ENCODE measurements at regions not wholly inside any gene's neighbourhood (a gene's known extent, or its start where the extent isn't known, plus 50 kb on each side); places are given as distances from the start of the nearest gene placed in this dataset.

DNA sequence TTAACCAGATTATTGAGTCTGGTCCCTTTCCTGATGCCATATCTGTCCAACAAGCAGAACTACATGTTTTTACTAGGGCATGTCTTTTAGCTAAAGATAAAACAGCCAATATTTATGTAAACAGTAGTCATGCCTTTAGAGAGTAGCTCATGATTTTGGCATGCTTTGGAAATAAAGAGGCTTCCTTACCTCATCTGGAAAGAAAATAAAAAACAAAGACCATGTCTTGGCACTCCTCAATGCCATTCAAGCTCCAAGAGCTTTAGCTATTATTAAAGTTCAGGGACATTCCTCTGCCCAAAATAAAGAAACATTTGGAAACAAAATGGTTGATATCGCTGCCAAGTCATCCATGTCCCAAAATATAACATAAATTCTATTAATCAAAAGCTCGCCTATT is 202.4 kb downstream of the URB2 start:
- no peak for FAIRE-seq

DNA sequence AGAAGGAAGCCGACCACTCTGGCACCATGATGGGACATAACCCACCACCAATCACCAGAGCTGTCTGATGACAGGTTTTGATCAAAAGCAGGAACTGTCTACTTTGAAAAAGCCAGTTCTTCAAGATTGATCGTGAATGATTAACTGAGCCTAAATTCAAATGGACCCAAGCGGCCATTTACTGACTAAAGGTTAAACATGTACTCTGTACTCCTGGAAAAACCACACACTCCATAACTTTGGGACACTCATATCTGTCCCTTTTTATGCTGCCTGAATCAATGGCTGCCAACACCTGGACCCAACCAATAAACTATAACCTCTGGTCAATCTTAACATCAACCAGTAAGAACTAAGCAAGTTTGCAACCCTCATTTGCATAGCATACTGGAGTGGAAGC is 206.6 kb downstream of the URB2 start:
- no peak for FAIRE-seq

DNA sequence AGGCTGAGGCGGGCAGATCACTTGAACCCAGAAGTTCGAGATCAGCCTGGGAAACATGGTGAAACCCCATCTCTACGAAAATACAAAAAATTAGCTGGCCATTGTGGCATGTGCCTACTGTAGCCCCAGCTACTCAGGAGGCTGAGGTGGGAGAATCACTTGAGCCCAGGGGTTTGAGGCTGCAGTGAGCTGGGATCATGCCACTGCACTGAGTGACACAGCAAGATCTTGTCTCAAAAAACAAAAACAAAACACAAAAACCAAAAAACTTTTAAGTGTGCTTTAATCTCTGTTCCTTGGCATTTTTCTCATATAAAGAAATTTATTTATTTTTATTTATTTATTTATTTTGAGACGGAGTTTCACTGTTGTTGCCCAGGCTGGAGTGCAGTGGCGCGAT is 208.2 kb downstream of the URB2 start:
- no peak for FAIRE-seq

DNA sequence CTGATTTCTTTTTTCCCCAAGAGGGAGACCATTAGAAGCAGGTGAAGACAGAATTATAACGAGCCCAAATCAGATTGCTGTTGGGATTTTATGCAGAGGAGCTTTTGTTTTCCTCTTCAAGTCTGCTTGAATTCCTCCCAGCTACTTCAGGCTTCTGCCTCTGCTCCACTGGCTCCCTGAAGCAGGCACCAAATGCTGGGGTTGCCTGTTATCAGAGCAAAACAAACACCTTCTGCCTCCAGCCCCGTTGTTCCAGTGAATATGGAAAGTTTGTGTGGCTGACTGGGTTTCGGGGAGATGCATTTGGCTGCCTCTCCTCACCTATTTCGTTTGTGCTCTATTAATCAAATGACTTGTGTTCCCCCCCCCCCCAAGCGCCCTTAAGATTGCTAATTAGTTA is 209.2 kb downstream of the URB2 start:
- no peak for FAIRE-seq

DNA sequence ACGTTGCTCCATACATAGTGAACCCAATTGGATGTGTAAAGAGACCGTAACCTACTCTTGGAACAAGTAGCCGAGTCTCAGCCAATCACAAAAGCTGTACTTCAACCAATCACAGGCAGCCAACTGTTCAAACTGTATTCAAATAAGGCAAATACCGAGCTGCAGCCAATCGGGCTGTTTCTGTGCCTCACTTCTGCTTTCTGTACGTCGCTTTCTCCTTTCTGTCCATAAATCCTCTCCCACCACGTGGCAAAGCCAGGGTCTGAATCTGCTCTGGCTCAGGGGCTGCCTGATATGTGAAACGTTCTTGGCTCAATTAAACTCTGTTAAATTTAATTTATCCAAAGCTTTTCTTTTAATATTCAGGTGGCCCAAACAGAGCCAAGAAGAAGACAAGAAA is 210.3 kb downstream of the URB2 start:
- no peak for FAIRE-seq

DNA sequence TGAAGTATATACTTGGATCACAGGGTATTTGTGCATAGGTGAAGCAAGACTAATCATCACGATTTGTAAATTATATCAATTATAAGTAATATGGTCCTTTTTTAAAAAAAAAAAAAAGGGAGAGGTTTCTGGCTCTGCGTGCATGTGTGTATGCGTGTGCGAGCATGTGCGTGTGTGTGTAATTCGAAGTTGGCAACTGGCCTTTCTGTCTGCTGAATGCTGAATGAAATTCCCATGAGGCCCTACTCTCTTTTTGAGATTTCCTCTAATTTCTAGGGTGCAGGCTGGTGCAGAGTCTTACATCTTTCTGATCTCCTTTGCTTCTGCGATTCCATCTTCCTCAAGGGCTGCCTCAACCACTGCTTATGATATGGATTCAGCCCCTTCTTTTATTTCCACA is 212.2 kb downstream of the URB2 start:
- no peak for FAIRE-seq

DNA sequence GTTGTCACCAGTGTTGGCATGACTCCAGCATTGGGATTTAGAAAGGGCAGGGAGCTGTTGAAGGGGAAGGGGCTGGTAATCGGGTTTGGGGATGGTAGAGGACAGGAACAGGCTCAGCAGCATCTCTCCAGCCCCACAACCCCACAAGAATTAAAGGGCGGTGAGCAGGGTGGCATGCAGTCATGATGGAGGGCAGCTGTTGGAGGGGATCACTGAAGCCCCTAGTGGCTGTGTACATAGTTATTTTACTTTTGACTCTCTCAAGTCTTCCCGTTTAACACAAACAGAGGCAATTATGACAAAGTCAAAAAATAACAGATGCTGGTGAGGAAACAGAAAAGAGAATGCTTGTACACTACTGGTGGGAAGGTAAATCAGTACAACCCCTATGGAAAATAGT is 213.8 kb downstream of the URB2 start:
- no peak for FAIRE-seq

DNA sequence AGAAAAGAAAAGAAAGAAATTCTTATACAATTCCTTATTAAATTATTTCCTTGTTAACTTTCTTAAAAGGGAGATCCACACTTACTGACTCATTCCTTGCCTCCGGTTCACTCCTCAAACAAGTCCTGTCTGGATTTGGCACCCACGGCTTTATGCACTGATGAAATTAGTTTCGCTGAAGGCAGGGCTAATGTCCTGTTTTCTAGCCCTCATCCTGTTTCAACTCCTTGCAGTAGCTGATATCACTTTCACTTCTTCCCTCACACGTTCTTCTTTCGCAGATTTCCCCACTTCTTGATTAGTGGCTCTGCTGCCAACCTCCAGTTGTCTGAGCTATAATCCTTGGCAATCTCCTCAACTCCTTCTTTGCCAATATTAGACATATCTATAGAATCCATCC is 215.2 kb downstream of the URB2 start:
- FAIRE-seq: no peak

DNA sequence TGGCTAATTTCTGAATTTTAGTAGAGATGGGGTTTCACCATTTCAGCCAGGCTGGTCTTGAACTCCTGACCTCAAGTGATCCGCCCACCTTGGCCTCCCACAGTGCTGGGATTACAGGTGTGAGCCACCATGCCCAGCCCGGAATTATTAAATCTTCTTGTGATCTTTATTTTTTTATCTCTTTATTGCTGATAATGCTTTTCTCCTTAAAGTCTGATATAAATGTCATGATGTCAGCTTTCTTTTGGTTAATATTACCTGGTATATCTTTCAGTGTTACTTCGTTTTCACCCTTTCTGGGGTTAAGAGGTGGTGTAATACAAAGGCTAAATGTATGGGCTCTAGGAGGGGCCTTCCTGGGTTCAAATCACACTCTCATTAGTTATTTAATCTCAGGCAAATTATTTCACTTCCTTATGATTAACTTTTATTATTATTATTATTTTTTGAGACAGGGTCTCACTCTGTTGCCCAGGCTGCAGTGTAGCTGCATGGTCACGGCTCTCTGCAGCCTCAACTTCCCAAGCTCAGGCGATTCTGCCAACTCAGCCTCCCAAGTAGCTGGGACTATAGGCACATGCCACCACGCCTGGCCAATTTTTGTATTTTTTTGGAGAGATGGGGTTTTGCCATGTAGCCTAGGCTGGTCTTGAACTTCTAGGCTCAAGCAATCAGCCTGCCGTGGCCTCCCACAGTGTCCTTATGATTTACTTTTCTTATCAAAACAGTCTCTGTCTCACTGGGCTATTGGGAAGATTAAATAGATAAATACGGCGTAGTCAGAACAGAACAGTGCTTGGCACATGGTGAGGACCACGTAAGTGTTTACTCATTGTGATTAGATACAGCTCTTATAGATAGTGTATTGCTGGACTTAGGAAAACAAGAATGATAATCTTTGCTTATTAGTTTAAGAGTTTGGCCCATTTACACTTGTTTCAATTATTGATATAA is 216.5 kb downstream of the URB2 start:
- no peak for FAIRE-seq

DNA sequence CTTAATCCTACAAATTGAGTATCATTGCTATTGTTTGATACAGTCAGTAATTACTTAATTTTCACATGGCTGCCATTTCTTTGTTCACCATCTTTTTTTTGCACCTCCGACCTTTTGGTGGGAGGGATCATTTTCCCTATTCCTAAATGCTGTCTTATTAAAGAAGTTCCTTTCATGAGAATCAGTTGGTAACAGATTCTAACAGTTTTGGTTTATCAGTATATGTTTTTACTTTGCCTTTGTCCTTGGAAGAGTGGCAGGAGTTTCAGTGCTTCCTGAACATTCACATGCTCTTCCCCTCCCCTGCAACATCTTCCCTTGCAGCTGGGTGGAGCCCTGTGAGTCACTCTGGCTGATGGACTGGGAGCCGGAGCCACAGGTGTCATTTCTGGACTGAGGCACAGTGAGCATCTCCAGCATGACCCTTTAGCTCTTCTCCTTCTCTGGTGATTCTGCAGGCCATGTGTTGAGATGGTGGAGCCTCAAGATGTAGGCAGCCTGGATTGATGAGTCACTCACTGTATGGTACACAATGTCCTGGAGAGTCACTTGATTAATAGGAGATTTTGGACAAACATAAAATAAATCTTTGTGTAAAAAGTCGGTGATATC is 217.7 kb downstream of the URB2 start:
- no peak for FAIRE-seq

DNA sequence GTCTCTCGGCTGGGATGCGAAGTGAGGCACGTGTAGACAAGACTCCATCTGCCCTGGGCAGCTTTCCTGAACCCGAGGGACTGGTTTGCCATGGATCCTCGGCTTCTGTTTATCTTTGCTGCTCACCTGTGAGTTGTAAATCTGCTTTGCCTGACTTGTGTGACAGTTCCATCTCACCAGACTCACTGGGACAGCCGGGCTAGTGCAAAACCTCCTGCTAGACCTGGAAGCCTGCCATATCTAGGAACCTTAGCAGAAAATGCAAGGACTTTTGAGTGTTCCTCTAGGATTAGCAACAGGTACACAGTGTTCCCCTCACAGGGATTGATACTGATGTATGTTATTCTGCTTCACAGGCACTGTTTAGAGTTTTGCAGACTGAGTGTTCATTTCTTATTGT is 218.6 kb downstream of the URB2 start:
- no peak for FAIRE-seq

DNA sequence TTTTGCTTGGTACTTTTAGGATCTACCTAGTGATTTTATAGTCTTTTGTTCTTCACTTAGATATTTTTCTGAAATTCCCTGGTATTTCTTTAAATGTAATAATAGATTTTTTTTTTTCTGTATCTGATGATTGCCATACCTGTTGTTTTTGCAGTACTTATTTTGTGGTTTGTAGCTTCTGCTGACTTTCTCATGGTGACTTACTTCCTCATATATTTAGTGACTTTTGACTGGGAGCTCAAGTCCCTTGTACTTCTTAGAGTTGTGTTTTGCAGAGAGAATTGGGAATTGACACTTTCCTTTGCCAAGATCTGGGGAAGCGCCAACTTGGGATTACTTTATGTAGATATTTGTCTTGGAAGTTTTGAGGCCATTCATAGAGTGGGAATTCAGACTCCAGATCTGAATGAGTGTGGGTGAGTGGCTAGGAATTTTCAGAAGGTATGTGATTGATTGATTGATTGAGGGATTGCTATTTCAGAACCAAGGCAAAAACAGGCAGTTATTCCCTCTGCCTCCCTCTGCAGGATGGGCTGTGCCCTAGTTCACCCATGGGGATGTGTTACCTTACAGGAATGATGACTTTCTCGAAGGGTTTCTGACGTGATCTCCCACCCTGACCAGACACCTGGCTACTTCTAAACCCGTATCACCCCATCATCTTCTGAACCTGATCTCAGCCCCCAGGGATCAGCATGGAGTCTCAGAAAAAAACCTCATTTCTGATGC is 219.5 kb downstream of the URB2 start:
- no peak for FAIRE-seq

DNA sequence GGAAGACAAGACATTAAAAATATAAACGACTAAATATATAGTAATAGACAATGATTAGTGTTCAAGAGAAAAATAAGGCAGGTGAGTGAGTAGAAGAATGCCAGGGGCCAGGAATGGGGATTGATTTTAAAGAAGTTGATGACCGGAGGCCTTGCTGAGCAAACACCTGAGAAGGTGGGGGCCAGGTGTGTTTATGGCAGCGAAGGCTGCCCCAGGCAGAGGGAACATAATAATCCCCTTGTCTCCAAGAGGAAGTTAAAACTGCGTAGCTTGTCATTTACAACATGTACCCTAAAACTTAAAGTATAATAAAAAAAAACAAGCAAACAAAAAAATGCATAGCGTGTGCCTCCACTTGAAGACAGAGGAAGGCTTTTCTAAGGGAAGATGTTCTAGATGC is 220.3 kb downstream of the URB2 start:
- no peak for FAIRE-seq

DNA sequence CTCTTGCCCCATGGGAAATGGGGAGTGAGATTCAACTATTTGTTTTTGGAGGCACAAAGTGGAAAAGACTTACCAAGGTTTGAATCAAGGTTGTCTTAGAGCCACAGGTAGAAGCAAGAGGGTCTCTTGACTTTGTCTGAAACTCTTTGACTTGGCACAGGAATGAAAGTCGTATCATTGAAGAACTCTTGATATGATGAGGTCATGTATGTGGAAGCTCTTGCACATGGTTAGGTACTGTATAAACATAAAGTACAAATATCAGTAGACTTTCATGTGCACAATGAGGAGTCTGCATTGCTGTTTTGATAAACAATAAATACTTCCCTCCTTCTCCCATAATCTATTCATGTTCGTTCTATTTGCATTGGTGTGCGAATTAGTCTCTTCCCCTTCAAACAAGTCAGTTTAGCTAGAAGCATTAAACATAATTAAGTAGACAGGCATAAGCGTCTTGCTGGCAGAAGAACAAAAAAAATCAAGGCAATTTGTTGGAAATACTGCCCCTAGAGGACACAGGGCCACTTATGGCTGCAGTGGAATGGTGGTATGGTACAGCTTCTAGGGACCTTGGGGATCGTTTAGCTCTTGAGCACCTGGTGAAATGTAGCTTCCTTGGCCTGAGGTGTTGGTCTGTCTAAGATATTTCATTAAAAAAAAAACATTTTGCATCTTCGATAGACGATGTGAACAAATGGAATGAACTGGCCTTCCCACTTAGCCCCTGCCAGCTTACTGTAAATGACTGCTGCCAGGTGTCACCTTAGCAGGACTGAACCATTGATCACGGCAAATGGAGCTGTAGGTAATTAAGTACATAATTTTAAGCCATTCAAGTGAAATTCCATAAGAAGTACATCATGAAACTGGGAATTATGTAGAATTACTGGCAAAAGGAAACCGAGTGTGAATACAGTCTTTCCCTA is 218.0 kb upstream of the GALNT2 start:
- no peak for FAIRE-seq

DNA sequence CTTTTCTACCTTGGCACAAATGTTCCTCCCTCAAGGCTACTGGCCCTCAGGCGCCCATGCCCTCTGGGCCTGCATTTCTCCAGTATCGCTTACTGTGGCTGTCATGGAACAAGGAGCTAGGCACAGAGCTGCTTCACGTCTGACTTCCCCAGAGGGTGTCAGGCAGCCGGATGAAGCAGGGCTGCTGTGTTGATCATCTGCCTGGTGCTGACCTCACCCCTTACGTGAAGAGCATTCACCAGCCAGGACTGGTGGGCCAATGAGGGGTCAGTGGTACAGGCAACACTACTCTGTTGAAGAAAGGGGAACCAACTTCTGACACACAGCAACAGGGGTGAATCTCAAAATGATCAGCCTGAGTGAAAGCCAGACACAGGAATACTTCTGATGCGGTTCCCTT is 215.5 kb upstream of the GALNT2 start:
- FAIRE-seq: no peak

DNA sequence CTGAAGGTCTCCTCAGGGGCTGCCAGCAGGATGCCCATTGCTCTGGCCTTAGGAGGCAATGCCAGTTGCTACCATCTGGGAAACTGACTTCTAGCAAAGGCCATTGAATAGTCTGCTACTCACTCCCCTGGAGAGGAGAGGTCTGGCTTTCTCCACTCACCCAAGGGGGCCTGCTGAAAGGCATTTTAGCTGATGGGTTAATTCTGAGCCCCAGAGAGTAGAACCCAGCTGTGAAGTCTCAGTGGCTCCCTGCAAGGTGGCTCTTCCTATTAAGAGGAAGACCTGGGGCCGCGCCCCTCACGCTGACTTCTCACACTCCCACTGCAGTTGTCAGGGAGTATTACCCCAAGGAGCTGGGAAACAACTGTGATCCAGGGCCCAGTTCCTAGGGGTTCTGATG is 213.3 kb upstream of the GALNT2 start:
- FAIRE-seq: no peak

DNA sequence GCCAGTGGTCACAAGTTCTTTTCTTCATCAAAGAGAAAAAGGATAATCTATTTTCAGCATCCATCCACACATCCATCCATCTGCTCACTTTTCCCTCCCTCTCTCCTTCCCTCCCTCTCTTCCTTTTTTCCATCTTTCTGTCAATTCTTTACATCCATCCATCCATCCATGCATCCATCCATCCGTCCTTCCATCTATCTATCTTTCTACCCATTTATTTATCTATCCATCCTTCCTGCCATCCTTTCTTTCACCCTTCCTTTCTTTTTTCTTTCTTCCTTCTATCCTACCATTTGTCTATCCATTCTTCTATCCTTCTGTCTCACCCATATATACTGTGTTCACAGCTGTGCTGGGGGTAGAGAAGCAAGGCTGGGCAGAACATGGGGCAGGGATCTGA is 212.4 kb upstream of the GALNT2 start:
- no peak for FAIRE-seq

DNA sequence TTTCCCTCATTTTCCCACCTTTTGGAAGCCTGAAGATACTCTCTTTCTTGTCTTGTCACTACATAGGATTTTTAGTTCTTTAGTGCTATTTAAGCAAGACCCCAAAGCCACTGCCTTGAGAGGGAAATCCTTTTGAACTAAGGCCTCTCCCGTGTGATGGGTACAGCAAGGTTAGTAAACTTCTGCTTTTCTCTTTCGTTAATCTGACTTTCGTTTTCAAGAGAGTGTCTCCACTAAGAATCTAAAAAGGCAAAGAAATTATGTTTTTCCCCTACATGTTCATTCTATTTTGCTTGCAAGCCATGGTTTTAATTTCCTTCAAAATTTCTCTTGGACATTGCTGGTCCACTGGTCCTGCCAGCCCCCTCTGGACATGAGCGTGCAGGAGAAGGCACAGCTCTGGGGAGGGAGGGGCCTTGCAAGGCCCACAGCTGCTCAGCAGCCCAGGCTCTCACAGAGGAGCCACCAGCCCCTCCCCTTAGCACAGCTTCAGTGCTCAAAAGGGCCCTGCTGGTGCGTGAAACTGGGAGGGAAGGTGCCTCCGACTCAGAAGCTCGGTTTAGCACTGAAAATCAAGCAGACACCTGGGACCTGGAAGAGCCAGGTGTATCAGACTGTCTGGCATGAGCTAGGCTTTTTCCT is 210.9 kb upstream of the GALNT2 start:
- FAIRE-seq: no peak

DNA sequence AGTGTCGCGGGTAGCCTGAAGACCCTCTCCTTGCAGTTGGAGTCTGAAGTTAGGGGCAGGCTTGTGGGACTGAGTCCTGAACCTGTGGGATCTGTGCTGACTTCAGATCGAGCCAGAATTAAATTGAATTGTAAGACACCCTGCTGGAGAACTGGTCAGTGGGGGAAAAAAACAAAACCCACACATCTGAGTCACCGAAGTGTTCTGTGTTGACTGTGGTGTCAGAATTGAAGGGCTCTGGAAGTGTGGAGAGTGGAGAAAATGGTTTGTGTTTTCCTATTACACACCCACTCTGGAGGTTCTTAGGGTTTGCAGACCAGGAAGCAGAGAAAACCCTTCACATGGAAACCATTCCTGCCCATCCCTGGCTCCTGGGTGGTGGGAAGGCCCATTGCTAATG is 209.5 kb upstream of the GALNT2 start:
- no peak for FAIRE-seq

DNA sequence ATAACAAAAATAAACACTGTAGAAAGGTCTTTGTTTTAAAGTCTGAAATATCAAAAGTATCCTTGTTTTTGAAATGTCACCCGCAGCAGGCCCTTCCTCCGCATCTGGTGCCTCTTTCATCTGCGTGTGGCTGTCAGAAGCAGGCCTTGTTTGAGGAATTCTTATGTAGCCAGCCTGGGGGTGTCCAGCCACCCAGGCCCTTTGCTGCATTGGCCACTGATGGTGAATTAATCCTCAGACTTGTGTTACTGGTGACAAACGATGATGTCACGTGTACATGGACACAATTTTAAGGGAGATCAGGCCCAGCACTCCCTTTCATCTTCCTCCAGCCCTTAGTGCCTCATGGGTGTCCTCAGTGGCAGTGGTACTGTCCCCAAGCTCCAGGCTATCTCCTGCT is 208.0 kb upstream of the GALNT2 start:
- no peak for FAIRE-seq

DNA sequence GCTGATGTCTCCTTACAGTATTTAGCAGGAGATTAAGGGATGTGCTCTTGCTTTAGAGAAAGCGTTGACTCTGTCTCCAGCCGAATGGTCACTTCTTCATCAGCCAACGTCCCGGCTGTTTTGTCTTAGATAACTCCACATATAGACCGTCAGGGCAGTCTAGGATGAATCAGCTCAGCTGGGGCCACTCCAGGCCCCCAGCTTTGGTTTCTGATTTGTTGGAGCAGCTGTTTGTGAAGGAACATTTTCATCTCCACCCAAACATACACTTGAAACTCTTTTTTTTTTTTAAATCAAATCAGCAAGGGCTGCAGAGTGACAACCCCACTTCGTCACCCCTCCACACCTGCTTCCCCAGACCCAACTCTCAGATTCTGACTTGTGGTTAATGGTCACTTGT is 206.1 kb upstream of the GALNT2 start:
- no peak for FAIRE-seq
